ENCODE measurements at regions not wholly inside any gene's neighbourhood (a gene's known extent, or its start where the extent isn't known, plus 50 kb on each side); places are given as distances from the start of the nearest gene placed in this dataset.

DNA sequence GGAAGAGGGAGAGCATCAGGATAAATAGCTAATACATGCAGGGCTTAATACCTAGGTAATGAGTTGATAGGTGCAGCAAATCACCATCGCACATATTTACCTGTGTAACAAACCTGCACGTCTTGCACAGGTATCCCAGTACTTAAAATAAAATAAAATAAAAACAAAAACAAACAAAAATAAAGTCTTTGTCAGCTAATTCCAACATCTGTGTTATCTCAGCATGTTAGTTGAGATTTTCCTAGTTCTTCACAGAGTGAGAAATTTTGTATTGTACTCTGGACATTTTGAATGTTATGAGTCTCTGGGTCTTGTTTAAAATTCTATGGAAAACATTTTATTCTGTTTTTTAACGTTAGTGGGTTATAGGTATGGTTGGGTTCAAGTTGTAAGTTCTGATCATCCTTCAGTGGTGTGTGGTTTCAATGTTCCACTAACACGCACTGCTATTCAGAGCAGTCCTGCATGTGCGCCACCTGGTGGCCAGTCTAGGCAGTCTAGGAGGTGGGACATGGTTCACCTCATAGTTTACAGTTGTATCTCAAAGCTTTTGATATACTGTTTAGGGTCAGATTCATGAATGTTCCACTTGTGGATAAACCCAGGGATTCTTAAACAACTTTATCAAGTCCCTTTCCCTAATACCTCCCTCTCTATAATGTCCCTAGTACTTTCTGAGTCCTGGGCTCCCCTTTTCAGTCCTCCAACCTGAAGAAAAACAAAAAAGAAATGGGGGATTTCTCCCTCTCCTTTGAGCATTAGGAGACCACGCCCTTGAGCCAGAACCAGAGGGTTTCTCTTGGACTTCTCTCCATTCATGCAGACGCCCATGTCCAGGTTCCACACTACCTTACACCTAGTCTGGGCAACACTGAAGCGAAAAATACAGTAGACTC lies 213.4 kb upstream of the GATA6 start:
- ChIA-PET POLR2A (no interaction called here), CTCF (interaction anchor here (0.5 to 7.6 kb wide), 25 partner anchors 9 to 762 kb away, joined by 3 to 148 read pairs (median 4); no protein-coding TSS in a partner anchor)
- Histone ChIP-seq H3K4me3 (replicated peaks in 1 of 3; ENCODE audit: insufficient read depth in 1 of 3, low read depth in 1 of 3, low read length in 3 of 3) (no peak overlapping the region), H3K4me2 (ENCODE audit: insufficient read depth, low read length) (no peak overlapping the region), H3K36me3 (ENCODE audit: control insufficient read depth in 2 of 2, extremely low read depth in 1 of 2, insufficient read depth in 2 of 2, low read length in 2 of 2) (no peaks in the 10 kb centered on the region), H3K9me3 (replicated peaks; ENCODE audit: control insufficient read depth, insufficient read depth, low read length) (no peaks in the 10 kb centered on the region), H3K4me1 (ENCODE audit: control insufficient read depth, extremely low read depth, insufficient read depth, low read length) (no peaks in the 10 kb centered on the region), H3K27me3 (ENCODE audit: control insufficient read depth in 2 of 2, insufficient read depth in 2 of 2, low read length in 2 of 2) (peaks cover 3 to 8% of the 10 kb centered on the region in 2 experiments), H3K9me1 (replicated peaks; ENCODE audit: control insufficient read depth, extremely low read depth, insufficient read depth, low read length) (no peaks in the 10 kb centered on the region), H3K9ac (replicated peaks; ENCODE audit: extremely low read depth, insufficient read depth, low read length) (no peak overlapping the region), H3K27ac (ENCODE audit: insufficient read depth, low read depth, low read length) (no peak overlapping the region), H3K79me2 (ENCODE audit: control insufficient read depth, insufficient read depth, low read length) (no peaks in the 10 kb centered on the region), H2AFZ (ENCODE audit: low read depth, low read length) (no peak overlapping the region), H4K20me1 (replicated peaks; ENCODE audit: control insufficient read depth, extremely low read depth, insufficient read depth, low read length) (no peaks in the 10 kb centered on the region)
- DNase-seq (ENCODE audit: low read depth, low spot score) (peak; percentile 66), FAIRE-seq (peak; percentile 84)
- TF ChIP-seq, protein P1, sequence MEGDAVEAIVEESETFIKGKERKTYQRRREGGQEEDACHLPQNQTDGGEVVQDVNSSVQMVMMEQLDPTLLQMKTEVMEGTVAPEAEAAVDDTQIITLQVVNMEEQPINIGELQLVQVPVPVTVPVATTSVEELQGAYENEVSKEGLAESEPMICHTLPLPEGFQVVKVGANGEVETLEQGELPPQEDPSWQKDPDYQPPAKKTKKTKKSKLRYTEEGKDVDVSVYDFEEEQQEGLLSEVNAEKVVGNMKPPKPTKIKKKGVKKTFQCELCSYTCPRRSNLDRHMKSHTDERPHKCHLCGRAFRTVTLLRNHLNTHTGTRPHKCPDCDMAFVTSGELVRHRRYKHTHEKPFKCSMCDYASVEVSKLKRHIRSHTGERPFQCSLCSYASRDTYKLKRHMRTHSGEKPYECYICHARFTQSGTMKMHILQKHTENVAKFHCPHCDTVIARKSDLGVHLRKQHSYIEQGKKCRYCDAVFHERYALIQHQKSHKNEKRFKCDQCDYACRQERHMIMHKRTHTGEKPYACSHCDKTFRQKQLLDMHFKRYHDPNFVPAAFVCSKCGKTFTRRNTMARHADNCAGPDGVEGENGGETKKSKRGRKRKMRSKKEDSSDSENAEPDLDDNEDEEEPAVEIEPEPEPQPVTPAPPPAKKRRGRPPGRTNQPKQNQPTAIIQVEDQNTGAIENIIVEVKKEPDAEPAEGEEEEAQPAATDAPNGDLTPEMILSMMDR (IDR thresholded peaks at IDR 0.05; ENCODE audit: extremely low read depth in 1 of 2, insufficient read depth in 1 of 2, low read depth in 1 of 2, low read length in 2 of 2) = peak; percentile 86 to 94
- TF ChIP-seq, protein P2, sequence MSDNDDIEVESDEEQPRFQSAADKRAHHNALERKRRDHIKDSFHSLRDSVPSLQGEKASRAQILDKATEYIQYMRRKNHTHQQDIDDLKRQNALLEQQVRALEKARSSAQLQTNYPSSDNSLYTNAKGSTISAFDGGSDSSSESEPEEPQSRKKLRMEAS (IDR thresholded peaks at IDR 0.05; ENCODE audit: insufficient read depth, insufficient read length) = no peak
- no TSS peak for BruUV-seq (replicated peaks)
- intact Hi-C loops (cut with micrococcal nuclease) (loop anchor here (1.0 kb wide), 4 partner anchors 42 to 761 kb away; no protein-coding TSS in a partner anchor), dilution Hi-C loops (cut with MboI; ENCODE audit: extremely low pct_ligation_motif_present, low sequenced_read_pairs) (no loop called here)

DNA sequence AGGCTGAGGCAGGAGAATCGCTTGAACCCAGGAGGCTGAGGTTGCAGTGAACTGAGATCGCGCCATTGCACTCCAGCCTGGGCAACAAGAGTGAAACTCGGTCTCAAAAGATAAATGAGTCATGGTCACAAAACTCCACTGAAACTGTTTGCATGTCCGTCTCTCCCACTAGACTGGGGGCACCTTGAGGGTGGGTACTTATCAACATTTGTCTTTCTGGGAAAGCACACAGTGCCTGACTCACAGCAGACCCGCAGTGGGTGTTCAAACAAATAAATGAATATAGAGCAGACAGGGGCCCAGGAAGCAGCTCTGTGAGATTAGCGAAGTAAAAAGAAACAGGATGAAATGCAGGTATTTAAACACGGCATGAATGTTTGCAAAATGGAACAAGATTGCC lies 211.1 kb upstream of the GATA6 start:
- Histone ChIP-seq H3K36me3 (ENCODE audit: control insufficient read depth in 2 of 2, extremely low read depth in 1 of 2, insufficient read depth in 2 of 2, low read length in 2 of 2) (no peaks in the 10 kb centered on the region), H3K4me3 (replicated peaks in 1 of 3; ENCODE audit: insufficient read depth in 1 of 3, low read depth in 1 of 3, low read length in 3 of 3) (no peak overlapping the region), H3K4me2 (ENCODE audit: insufficient read depth, low read length) (no peak overlapping the region), H3K27ac (ENCODE audit: insufficient read depth, low read depth, low read length) (no peak overlapping the region), H3K9ac (replicated peaks; ENCODE audit: extremely low read depth, insufficient read depth, low read length) (no peak overlapping the region), H4K20me1 (replicated peaks; ENCODE audit: control insufficient read depth, extremely low read depth, insufficient read depth, low read length) (no peaks in the 10 kb centered on the region), H3K9me3 (replicated peaks; ENCODE audit: control insufficient read depth, insufficient read depth, low read length) (no peaks in the 10 kb centered on the region), H3K4me1 (ENCODE audit: control insufficient read depth, extremely low read depth, insufficient read depth, low read length) (no peaks in the 10 kb centered on the region), H3K9me1 (replicated peaks; ENCODE audit: control insufficient read depth, extremely low read depth, insufficient read depth, low read length) (no peaks in the 10 kb centered on the region), H3K27me3 (ENCODE audit: control insufficient read depth in 2 of 2, insufficient read depth in 2 of 2, low read length in 2 of 2) (peaks cover 5 to 9% of the 10 kb centered on the region in 2 experiments), H3K79me2 (ENCODE audit: control insufficient read depth, insufficient read depth, low read length) (no peaks in the 10 kb centered on the region), H2AFZ (ENCODE audit: low read depth, low read length) (no peak overlapping the region)
- DNase-seq (ENCODE audit: low read depth, low spot score) (no peak), FAIRE-seq (no peak)
- dilution Hi-C loops (cut with MboI; ENCODE audit: extremely low pct_ligation_motif_present, low sequenced_read_pairs) = no loop called here
- TF ChIP-seq GATA2 (IDR thresholded peaks at IDR 0.05; ENCODE audit: insufficient read depth, insufficient read length, low read depth, low read length) = no peak
- no peak for TF ChIP-seq JUN (IDR thresholded peaks at IDR 0.05; ENCODE audit: borderline replicate concordance, insufficient read depth, insufficient read length, low read depth)
- TF ChIP-seq, protein P1 (IDR thresholded peaks at IDR 0.05; ENCODE audit: extremely low read depth in 1 of 2, insufficient read depth in 1 of 2, low read depth in 1 of 2, low read length in 2 of 2) = no peak
- TF ChIP-seq FOS (IDR thresholded peaks at IDR 0.05; ENCODE audit: borderline replicate concordance, insufficient read depth, low read length) = no peak
- POLR2A ChIA-PET = no interaction called here
- intact Hi-C loops (cut with micrococcal nuclease) = no loop called here
- CTCF ChIA-PET = interaction anchor here (0.9 to 7.6 kb wide), 4 partner anchors 31 to 59 kb away, joined by 3 to 148 read pairs (median 14); no protein-coding TSS in a partner anchor
- BruUV-seq (replicated peaks) = no TSS peak

Measured in endothelial cell of umbilical vein (primary cell).